ENCODE measurements at regions not wholly inside any gene's neighbourhood (a gene's known extent, or its start where the extent isn't known, plus 50 kb on each side); places are given as distances from the start of the nearest gene placed in this dataset.

GRCh38 chr5:3362606-3362910, 233.1 kb upstream of the IRX1 start:
- Histone ChIP-seq H3K14ac (ENCODE audit: insufficient read length) (no peak overlapping the region), H3K23ac (ENCODE audit: insufficient read length) (no peak overlapping the region), H3K79me1 (ENCODE audit: low read depth, low read length) (no peaks in the 10 kb centered on the region), H2AFZ (ENCODE audit: low read length) (no peak overlapping the region), H3K27me3 (replicated peaks in 1 of 4; ENCODE audit: control insufficient read depth in 3 of 4, extremely low read depth in 1 of 4, insufficient read depth in 3 of 4, low read length in 3 of 4) (no peaks in the 10 kb centered on the region), H2BK15ac (ENCODE audit: low read length) (no peak overlapping the region), H2BK5ac (ENCODE audit: low read depth, low read length) (no peak overlapping the region), H4K5ac (ENCODE audit: insufficient read length, low read depth, low read length) (no peak overlapping the region), H3K36me3 (ENCODE audit: control insufficient read depth in 2 of 4, insufficient read depth in 4 of 4, low read length in 3 of 4) (no peaks in the 10 kb centered on the region), H3K4me1 (replicated peaks in 1 of 4; ENCODE audit: control insufficient read depth in 3 of 4, insufficient read depth in 4 of 4, low read length in 3 of 4) (no peaks in the 10 kb centered on the region), H3K27ac (ENCODE audit: low read depth, low read length) (no peak overlapping the region), H2BK20ac (ENCODE audit: low read length) (no peak overlapping the region), H2BK120ac (replicated peaks; ENCODE audit: low read depth, low read length) (no peak overlapping the region), H4K91ac (replicated peaks; ENCODE audit: insufficient read length, low read length) (no peak overlapping the region), H3K18ac (ENCODE audit: extremely low read depth, low read length) (no peak overlapping the region), H4K20me1 (replicated peaks in 1 of 2; ENCODE audit: control insufficient read depth in 1 of 2, insufficient read depth in 2 of 2, low read length in 2 of 2) (no peaks in the 10 kb centered on the region), H3K56ac (replicated peaks; ENCODE audit: insufficient read length, low read depth, low read length) (no peak overlapping the region), H3K4ac (replicated peaks; ENCODE audit: insufficient read length, low read depth, low read length) (no peak overlapping the region), H2BK12ac (ENCODE audit: low read depth, low read length) (no peak overlapping the region), H3K9me3 (ENCODE audit: insufficient read depth in 2 of 2, low read depth in 1 of 2, low read length in 1 of 2) (no peaks in the 10 kb centered on the region), H2AK5ac (ENCODE audit: low read depth, low read length) (no peak overlapping the region), H3K9ac (replicated peaks in 1 of 4; ENCODE audit: extremely low read depth in 1 of 4, low read depth in 3 of 4, low read length in 3 of 4) (no peak overlapping the region), H3K79me2 (ENCODE audit: control insufficient read depth in 1 of 2, insufficient read depth in 2 of 2, low read length in 2 of 2) (no peaks in the 10 kb centered on the region), H3K23me2 (ENCODE audit: low read depth, low read length) (no peaks in the 10 kb centered on the region), H3K4me3 (ENCODE audit: extremely low read depth in 1 of 4, insufficient read depth in 2 of 4, low read depth in 3 of 4, low read length in 4 of 4) (no peak overlapping the region), H3K4me2 (ENCODE audit: insufficient read depth in 1 of 2, low read depth in 2 of 2, low read length in 2 of 2) (no peak overlapping the region), H4K8ac (ENCODE audit: extremely low read depth, insufficient read depth, low read length) (no peak overlapping the region)
- no peak for FAIRE-seq
- no peak for DNase-seq (ENCODE audit: low read depth in 1 of 2, low spot score in 2 of 2)
- 94% methylated on average over 2 of the region's 2 CpGs; no CpG with 5 or more reads in 1 of the 2 experiments for WGBS, 2 experiments (ENCODE audit: extremely low coverage in 1 of 2, insufficient coverage in 1 of 2, insufficient read length in 1 of 2, insufficient replicate concordance in 2 of 2, low coverage in 1 of 2, low lambda C conversion rate in 2 of 2, missing lambda C conversion rate in 1 of 2)
- CTCF ChIA-PET (ENCODE audit: partially characterized antibody): interaction anchor here (1.5 kb wide), 1 partner anchor 13 kb away, joined by 5 read pairs; no protein-coding TSS in a partner anchor
- POLR2A ChIA-PET (ENCODE audit: partially characterized antibody): interaction anchor here (1.0 kb wide), 1 partner anchor 123 kb away, joined by 3 read pairs; no protein-coding TSS in a partner anchor
- no peak for TF ChIP-seq SIN3A (conservative IDR thresholded peaks at IDR 0.05 in 1 of 2, IDR thresholded peaks at IDR 0.05 in 1 of 2; ENCODE audit: low read depth in 1 of 2, low read length in 2 of 2)
- no peak for TF ChIP-seq MAX (IDR thresholded peaks at IDR 0.05)
- no peak for TF ChIP-seq BCL11A (IDR thresholded peaks at IDR 0.05; ENCODE audit: low read depth in 2 of 2, low read length in 2 of 2)
- TF ChIP-seq CREB1 (IDR thresholded peaks at IDR 0.05): no peak
- TF ChIP-seq TAF7 (optimal IDR thresholded peaks at IDR 0.05; ENCODE audit: borderline replicate concordance, low read depth, low read length): no peak
- TF ChIP-seq BRCA1 (IDR thresholded peaks at IDR 0.05; ENCODE audit: low read depth, low read length): no peak
- TF ChIP-seq EP300 (IDR thresholded peaks at IDR 0.05; ENCODE audit: borderline replicate concordance in 1 of 2, low read depth in 2 of 2, low read length in 2 of 2): no peak
- TF ChIP-seq SRF (IDR thresholded peaks at IDR 0.05; ENCODE audit: low read depth, low read length): no peak
- TF ChIP-seq SIX5 (IDR thresholded peaks at IDR 0.05; ENCODE audit: low read depth, low read length): no peak
- TF ChIP-seq ATF2 (IDR thresholded peaks at IDR 0.05; ENCODE audit: low read length): no peak
- TF ChIP-seq HDAC6 (IDR thresholded peaks at IDR 0.05; ENCODE audit: low read depth, low read length): no peak
- no peak for TF ChIP-seq BACH1 (IDR thresholded peaks at IDR 0.05; ENCODE audit: low read length)
- TF ChIP-seq POLR2AphosphoS5 (IDR thresholded peaks at IDR 0.05; ENCODE audit: low read depth, low read length): no peak
- TF ChIP-seq EGR1 (IDR thresholded peaks at IDR 0.05; ENCODE audit: borderline replicate concordance, low read depth, low read length): no peak
